Ecto neural progenitor cell (in vitro differentiated cells): ENCODE measurements at regions not wholly inside any gene's neighbourhood (a gene's known extent, or its start where the extent isn't known, plus 50 kb on each side); places are given as distances from the start of the nearest gene placed in this dataset.
"Not testable (repeated sequence)": the region's sequence is repeated elsewhere in the genome, so short reads cannot be mapped to it uniquely, and the experiment has no call there.

Experiments used
- DNase-seq: peaks from one replicate; pipeline ENCODE4 v3.0.0-alpha.2; 2018; ENCODE audit warnings: low spot score

- not testable (repeated sequence) for DNase-seq
Observed at GRCh38 chr20:29320216-29320949, 1937.1 kb upstream of the DEFB115 start.

DNA sequence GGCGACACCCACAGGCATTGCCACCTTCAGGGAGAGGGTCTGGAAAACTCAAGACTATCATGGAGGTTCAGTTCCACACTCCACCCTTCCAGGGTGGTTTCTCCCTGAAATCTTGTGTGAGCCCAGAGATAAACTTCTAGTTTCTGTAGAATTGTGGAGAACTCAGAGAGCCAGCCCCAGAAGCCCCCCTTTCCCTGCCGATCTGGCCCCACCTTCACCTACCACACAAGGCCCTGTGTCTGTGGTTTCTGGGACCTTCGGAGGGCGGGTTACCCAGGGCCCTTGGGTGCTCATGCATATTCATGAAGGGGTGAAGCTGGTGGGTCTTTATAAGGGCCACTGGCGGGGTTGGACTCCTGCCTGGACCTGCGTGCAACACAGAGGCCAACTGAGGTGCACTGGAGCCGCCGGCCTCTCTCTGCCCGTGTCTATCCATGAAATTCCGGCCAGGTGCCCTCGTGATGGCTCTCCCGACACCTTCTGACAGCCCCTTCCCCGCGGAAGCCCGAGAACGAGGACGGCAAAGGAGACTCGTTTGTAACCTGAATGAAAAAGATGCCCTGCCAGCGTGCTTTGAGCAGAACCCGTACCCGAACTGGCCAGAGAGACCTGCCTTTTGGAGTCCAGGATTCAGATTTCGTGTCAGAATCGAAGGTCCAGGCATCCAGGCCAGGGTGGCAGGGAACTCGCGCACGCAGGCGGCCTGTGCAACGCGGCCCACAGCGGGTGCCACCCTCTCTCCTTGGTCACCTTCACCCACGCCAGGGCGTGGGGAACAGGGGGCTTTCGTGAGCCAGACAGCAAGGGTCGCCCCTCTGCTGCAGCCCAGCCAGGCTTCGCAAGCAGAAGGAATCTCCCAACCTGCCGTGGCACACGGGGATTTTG is 1933.6 kb upstream of the DEFB115 start:
- not testable (repeated sequence) for DNase-seq

- DNase-seq: not testable (repeated sequence)
Observed at GRCh38 chr20:29324516-29325303, 1932.8 kb upstream of the DEFB115 start.

DNA sequence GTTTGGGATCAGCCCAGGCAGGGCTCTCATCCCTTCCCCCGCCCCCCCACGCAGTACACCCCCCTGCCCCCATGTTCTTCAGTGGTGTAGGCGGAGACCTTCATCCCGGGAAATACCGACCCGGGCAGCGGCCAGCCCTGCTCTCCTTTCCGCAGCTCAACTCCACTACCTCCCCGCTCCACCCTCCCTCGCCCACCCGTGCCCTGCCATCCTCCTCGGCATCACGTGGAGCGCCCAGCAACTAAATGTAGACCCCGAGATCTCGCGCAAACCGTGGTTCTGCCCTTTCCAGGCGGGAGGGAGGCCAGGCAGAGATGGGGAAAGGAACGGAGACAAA is 1932.2 kb upstream of the DEFB115 start:
- DNase-seq: no peak

DNA sequence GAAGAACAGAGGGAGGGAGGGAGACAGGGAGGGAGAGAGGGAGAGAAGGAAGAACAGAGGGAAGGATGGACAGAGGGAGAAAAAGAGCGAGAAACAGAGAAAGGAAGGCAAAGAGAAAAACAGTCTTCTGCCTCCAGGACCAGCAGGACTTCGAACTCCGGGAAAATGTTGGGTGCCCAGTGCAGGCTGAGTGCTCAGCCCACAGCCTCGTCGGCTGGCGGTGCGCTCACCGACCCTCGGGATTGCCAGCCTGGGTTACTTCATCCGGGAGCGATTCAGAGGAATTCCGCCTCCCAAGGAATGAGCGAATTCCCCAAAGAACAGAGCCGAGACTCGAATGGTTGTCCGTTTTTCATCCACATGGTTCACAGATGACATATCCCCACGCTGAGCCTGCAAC is 1931.7 kb upstream of the DEFB115 start:
- not testable (repeated sequence) for DNase-seq

DNA sequence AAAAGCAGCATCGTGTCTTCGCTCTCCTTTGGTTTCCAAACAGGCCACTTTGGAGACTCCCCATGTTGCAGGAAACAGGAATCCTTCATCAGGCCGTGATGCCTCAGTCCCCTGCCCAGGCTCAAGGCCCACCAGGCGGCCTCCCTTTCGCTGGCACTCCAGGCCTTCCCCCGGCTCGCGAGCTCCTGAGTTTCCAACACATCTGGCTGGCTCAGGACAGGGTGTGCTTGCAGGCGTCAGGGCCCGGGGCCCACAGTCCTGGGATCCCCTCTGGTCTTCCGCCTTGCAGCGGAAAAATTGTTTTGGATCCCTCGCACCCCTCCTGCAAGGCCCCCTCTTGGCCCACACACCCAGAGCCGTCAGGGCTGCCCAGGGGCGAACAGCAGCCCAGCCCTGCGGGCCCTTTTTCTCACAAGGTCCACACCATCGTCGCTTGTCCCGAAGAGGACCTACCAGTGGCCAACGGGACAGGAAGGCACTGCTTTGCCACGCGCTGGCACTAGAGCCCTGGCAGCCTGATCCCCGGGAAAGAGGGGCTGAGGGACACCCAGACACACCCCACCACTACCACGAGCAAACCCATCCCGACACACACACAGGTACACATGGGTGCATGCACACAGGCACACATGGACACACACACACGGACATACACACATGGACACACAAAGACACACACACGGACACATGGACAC is 1930.9 kb upstream of the DEFB115 start:
- DNase-seq: no peak

GRCh38 chr20:29327600-29328420 is 1929.7 kb upstream of the DEFB115 start:
- not testable (repeated sequence) for DNase-seq

DNA sequence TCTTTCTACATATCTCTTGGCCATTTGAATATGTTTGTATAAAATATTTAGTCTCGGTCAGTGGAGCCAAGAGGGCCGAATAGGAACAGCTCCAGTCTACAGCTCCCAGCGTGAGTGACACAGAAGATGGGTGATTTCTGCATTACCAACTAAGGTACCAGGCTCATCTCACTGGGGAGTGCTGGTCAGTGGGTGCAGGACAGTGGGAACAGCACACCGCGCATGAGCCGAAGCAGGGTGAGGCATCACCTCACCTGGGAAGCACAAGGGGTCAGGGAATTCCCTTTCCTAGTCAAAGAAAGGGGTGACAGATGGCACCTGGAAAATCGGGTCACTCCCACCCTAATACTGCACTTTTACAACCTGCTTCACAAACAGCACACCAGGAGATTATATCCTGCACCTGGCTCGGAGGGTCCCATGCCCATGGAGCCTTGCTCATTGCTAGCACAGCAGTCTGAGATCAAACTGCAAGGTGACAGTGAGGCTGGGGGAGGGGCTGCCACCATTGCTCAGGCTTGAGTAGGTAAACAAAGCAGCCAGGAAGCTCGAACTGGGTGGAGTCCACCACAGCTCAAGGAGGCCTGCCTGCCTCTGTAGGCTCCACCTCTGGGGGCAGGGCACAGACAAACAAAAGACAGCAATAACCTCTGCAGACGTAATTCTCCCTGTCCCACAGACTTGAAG is 1926.9 kb upstream of the DEFB115 start:
- DNase-seq: not testable (repeated sequence)

DNA sequence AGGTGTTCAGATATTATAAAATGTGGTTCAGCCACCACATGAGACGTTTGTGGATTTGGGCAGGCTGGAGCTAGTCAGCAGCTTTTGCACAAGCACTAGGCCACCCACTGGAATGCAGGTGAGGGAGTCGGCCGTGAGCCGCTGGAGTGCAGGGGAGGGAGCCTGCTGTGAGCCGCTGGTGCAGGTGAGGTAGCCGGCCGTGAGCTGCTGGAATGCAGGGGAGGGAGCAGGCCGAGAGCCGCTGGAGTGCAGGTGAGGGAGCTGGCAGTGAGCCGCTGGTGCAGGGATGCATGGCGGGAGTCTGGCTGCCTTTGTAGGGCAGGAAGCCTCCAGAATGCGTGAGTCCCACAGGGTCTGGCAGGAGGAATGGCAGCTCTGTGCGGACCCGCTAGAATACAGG is 1907.6 kb upstream of the DEFB115 start:
- DNase-seq: no peak

DNA sequence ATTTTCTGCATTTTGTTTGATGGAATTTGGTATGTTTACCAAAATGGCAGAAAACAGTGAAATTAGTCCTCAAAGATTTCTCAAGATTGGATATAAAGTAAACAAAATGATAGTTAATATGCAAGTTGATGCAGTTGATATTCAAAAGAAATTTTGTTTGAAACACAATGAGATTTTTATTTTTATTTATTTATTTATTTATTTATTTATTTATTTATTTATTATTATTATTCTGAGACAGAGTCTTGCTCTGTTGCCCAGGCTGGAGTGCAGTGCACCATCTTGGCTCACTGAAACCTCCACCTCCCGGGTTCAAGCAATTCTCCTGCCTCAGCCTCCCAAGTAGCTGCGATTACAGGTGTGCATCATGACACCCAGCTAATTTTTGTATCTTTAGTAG is 1881.5 kb upstream of the DEFB115 start:
- DNase-seq: not testable (repeated sequence)

DNA sequence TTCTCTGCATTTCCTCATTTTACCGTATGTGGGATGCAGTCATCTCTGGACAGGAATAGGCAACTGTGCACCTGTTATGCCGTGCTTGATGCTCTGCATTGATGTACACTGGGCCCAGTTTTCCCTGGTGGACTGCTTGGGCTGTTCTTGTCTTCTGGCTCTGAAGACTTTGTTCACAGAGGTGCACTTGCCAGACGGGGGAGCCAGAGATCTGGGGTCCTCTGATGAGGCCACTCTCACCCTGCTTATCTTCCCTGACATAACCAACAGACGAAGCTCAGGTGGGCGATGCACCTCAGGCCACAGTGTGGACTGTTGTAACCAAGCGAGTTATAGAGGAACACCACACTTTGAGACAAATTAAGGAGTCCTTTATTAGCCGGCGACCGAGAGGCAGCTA is 1864.6 kb upstream of the DEFB115 start:
- not testable (repeated sequence) for DNase-seq

DNA sequence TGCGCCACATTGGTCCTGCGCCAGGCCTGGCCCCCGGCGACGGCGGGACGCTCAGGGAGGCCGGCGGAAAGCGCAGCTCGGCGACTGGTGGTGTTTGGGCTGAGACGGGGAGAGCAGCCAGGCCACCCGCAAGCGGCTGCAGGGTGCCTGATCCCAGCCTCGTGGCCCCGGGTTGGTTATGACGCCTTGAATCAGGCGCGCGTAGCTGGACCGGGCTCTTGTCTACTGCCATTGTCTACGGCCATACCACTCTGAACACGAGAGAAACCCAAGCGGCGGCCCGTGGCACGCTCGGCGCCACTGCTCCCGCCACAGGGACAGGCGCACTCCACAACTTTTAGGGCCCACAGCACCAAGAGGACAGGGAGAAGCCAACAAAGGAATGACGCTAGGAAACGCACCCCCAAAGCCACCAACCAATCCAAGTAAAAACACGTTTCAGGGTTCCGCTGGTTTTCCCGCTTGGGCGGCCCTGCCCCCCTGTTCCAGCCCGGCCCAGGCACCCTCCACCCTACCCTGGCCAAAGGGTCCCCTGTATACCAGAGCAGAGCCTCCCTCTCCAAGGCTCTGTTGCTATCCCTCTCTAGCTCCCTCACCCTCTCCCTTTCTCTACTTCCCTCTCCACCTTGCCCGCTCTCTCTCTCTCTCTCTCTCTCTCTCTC is 1849.3 kb upstream of the DEFB115 start:
- DNase-seq: no peak

DNA sequence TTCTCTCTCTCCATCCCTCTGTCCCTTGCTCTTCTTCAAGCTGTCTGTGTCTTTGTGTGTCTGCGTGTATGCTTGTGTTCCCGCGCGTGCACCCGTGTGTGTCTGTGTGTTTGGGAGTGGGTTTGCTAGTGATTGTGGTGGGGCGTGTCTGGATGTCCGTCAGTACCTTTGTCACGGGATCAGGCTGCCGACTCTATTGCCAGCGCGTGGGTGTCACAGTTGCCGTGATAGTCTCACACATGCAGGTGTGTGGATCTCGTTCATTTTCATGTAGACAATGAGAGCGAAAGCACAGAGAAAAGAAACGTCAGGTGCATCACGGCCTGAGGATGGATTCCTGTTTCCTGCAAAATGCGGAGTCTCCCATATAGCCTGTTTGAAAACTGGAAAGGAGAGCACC is 1848.8 kb upstream of the DEFB115 start:
- DNase-seq: not testable (repeated sequence)

GRCh38 chr20:29409160-29409689 is 1848.2 kb upstream of the DEFB115 start:
- not testable (repeated sequence) for DNase-seq

DNA sequence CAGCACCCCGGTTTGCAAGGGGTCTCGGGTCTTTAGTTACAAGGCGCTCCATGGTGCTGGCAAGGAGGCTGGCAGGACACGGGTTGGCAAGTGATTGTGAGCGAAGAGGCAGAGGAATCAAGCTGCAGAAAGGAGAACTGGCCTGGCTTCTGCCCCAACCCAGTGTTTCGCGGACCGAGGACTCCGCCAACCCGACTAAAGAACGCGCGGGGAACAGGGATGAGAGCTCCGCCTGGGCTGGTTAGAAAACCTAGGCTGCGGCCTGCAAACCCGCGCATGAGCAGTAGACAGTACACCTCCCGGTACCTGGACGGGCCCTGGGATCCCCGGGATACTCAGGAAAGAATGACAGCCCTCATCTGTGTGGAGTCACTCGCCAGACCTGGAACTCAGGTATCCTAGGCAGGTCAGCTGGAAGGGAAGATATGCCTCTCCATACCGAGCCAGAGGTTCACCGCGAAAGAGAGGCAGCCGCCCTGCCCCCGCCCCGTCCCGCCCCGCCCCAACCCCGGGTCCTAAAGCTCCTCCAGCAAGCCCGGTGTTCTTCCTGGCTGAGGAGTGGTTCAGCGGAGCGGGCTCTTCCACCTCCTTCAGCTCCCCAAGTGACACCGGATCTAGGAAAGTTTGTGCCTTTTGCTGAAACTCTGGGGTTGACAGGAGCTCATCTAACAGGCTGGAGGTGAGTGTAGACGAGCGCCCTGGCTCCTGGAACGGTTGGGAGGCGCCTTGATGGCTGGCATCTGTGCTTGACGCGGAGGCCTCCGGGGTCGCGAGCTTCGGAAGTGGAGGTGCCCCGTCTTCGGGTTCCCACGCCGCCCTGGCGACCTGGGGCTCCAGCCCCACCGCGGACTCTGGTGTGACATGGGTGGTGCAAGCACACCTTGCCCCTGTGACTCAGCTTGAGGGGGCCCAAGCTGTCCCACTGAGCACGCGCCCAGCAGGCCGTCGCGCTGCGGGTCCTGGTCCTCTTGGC is 1847.3 kb upstream of the DEFB115 start:
- no peak for DNase-seq

GRCh38 chr20:29410806-29411457 is 1846.5 kb upstream of the DEFB115 start:
- DNase-seq: no peak

GRCh38 chr20:29411458-29411820 is 1846.0 kb upstream of the DEFB115 start:
- not testable (repeated sequence) for DNase-seq

DNA sequence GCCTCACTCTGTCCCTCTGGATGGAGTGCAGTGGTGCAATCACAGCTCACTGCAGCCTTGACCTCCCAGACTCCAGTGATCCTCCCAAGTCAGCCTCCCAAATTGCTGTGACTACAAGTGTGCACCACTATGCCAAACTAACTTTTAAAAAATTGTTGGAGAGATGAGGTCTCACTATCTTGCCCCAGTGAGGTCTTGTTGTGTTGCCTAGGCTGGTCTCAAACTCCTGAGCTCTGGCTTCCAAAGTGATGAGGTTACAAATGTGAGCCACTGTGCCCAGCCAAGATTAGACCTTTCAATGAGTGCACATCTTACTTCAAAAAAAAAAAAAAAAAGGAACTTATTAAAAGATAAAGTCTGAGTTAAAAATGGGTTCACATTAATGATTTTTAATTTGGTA is 1838.1 kb upstream of the DEFB115 start:
- DNase-seq: no peak
